ENCODE measurements at regions not wholly inside any gene's neighbourhood (a gene's known extent, or its start where the extent isn't known, plus 50 kb on each side); places are given as distances from the start of the nearest gene placed in this dataset.
"Not testable (repeated sequence)": the region's sequence is repeated elsewhere in the genome, so short reads cannot be mapped to it uniquely, and the experiment has no call there.

DNA sequence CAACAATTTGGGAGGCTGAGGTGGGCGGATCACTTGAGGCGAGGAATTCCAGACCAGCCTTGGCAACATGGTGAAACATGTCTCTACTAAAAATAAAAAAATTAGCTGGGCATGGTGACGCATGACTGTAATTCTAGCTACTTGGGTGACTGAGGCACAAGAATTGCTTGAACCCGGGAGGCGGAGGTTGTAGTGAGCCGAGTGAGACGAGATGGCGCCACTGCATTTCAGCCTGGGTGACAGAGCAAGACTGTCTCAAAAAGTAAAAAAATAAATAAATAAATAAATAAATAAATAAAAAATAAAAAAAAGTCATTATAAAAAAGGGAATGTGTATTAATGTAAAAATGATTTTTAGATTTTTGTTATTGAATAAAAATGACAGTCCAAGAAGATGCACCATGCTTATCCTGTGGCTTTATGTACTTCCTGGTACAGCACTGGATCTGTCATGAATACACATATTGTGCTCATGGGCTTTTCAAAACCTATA is 658.8 kb upstream of the LRRN3 start (continued):
- 0 out of 2 replicates have a peak, but pooled peaks have one; percentile 20 for TF ChIP-seq ZNF202 (tag by site-specific recombination; IDR thresholded peaks at IDR 0.05; ENCODE audit: borderline replicate concordance)
- no peak for TF ChIP-seq EGR2 (tag by site-specific recombination; IDR thresholded peaks at IDR 0.05; ENCODE audit: low read depth)

DNA sequence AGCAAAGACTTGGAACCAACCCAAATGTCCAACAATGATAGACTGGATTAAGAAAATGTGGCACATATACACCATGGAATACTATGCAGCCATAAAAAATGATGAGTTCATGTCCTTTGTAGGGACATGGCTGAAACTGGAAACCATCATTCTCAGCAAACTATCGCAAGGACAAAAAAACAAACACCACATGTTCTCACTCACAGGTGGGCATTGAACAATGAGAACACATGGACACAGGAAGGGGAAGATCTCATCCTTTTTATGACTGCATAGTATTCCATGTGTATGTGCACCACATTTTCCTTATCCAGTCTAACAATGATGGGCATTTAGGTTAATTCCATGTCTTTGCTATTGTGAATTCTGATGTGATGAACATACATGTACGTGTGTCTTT is 652.0 kb upstream of the LRRN3 start:
- H3K9me3 ChIP-seq (ENCODE audit: control insufficient read depth, insufficient read depth, low read depth, low read length); H3K4me1 ChIP-seq (ENCODE audit: control insufficient read depth, insufficient read depth, low read length); H3K27ac ChIP-seq (ENCODE audit: extremely low read depth, low read depth, low read length); H3K4me3 ChIP-seq (ENCODE audit: low read depth, low read length); CTCF ChIA-PET; H3K36me3 ChIP-seq (ENCODE audit: control insufficient read depth in 2 of 2, insufficient read depth in 1 of 2, low read length in 2 of 2); POLR2A ChIA-PET: not testable (repeated sequence)
- TF ChIP-seq, protein P1, sequence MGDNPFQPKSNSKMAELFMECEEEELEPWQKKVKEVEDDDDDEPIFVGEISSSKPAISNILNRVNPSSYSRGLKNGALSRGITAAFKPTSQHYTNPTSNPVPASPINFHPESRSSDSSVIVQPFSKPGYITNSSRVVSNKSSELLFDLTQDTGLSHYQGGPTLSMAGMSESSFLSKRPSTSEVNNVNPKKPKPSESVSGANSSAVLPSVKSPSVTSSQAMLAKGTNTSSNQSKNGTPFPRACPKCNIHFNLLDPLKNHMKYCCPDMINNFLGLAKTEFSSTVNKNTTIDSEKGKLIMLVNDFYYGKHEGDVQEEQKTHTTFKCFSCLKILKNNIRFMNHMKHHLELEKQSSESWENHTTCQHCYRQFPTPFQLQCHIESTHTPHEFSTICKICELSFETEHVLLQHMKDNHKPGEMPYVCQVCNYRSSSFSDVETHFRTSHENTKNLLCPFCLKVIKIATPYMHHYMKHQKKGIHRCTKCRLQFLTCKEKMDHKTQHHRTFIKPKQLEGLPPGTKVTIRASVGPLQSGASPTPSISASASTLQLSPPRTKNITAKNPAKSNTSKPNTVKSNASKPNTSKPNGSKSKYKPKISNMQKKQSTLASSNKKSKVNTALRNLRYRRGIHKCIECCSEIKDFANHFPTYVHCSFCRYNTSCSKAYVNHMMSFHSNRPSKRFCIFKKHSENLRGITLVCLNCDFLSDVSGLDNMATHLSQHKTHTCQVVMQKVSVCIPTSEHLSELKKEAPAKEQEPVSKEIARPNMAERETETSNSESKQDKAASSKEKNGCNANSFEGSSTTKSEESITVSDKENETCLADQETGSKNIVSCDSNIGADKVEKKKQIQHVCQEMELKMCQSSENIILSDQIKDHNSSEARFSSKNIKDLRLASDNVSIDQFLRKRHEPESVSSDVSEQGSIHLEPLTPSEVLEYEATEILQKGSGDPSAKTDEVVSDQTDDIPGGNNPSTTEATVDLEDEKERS (tag by site-specific recombination; IDR thresholded peaks at IDR 0.05) = peak; percentile 93
- TF ChIP-seq ZNF146 (tag by site-specific recombination; IDR thresholded peaks at IDR 0.05) = peak; percentile 79
- TF ChIP-seq, protein P2, sequence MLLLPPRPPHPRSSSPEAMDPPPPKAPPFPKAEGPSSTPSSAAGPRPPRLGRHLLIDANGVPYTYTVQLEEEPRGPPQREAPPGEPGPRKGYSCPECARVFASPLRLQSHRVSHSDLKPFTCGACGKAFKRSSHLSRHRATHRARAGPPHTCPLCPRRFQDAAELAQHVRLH (tag by site-specific recombination; IDR thresholded peaks at IDR 0.05) = peak; percentile 67; the same call in 1 of the 2 replicates

DNA sequence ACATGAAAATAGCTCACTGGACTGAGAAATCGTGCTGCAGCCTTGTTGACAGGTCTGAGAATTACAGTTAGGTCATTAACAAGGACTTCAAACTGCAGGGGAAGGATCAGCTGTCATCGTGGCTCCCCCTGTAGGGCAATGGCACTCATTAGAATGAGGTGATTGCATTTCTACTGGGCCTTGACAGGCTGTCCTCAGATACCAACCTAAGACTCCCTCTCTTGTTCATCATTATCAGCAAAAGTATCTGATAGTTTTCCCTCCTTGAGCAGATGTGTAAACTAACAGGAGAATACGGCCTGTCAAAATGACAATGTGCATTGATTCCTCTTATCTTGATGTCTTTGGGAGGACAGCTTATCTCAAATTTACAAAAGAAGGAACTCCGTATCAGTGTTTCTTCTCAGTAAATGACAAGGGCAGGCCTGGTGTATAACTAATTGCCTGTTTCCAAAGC is 648.5 kb upstream of the LRRN3 start:
- Histone ChIP-seq H3K36me3 (ENCODE audit: control insufficient read depth in 2 of 2, insufficient read depth in 1 of 2, low read length in 2 of 2) (no peaks in the 10 kb centered on the region), H3K27ac (ENCODE audit: extremely low read depth, low read depth, low read length) (no peak overlapping the region), H3K4me3 (ENCODE audit: low read depth, low read length) (no peak overlapping the region), H3K4me1 (ENCODE audit: control insufficient read depth, insufficient read depth, low read length) (no peaks in the 10 kb centered on the region), H3K9me3 (ENCODE audit: control insufficient read depth, insufficient read depth, low read depth, low read length) (no peaks in the 10 kb centered on the region)
- ChIA-PET CTCF (interaction anchor here (0.6 to 1.0 kb wide), 4 partner anchors 11 to 970 kb away, joined by 3 to 4 read pairs (median 3); no protein-coding TSS in a partner anchor), POLR2A (no interaction called here)
- TF ChIP-seq ZNF23 (tag by site-specific recombination; IDR thresholded peaks at IDR 0.05; ENCODE audit: borderline replicate concordance) = no peak
- TF ChIP-seq ZFP3 (tag by site-specific recombination; IDR thresholded peaks at IDR 0.05; ENCODE audit: low read depth) = no peak
- TF ChIP-seq, protein P3, sequence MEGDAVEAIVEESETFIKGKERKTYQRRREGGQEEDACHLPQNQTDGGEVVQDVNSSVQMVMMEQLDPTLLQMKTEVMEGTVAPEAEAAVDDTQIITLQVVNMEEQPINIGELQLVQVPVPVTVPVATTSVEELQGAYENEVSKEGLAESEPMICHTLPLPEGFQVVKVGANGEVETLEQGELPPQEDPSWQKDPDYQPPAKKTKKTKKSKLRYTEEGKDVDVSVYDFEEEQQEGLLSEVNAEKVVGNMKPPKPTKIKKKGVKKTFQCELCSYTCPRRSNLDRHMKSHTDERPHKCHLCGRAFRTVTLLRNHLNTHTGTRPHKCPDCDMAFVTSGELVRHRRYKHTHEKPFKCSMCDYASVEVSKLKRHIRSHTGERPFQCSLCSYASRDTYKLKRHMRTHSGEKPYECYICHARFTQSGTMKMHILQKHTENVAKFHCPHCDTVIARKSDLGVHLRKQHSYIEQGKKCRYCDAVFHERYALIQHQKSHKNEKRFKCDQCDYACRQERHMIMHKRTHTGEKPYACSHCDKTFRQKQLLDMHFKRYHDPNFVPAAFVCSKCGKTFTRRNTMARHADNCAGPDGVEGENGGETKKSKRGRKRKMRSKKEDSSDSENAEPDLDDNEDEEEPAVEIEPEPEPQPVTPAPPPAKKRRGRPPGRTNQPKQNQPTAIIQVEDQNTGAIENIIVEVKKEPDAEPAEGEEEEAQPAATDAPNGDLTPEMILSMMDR (tag by site-specific recombination; IDR thresholded peaks at IDR 0.05) = peak; percentile 10; the same call in 1 of the 2 replicates
- TF ChIP-seq ZNF214 (tag by site-specific recombination; IDR thresholded peaks at IDR 0.05; ENCODE audit: borderline replicate concordance) = no peak
- TF ChIP-seq, protein P4, sequence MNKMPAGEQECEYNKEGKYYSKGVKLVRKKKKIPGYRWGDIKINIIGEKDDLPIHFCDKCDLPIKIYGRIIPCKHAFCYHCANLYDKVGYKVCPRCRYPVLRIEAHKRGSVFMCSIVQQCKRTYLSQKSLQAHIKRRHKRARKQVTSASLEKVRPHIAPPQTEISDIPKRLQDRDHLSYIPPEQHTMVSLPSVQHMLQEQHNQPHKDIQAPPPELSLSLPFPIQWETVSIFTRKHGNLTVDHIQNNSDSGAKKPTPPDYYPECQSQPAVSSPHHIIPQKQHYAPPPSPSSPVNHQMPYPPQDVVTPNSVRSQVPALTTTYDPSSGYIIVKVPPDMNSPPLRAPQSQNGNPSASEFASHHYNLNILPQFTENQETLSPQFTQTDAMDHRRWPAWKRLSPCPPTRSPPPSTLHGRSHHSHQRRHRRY (tag by site-specific recombination; IDR thresholded peaks at IDR 0.05) = no peak
- TF ChIP-seq ZNF433 (tag by site-specific recombination; IDR thresholded peaks at IDR 0.05; ENCODE audit: low read depth) = no peak
- TF ChIP-seq, protein P5, sequence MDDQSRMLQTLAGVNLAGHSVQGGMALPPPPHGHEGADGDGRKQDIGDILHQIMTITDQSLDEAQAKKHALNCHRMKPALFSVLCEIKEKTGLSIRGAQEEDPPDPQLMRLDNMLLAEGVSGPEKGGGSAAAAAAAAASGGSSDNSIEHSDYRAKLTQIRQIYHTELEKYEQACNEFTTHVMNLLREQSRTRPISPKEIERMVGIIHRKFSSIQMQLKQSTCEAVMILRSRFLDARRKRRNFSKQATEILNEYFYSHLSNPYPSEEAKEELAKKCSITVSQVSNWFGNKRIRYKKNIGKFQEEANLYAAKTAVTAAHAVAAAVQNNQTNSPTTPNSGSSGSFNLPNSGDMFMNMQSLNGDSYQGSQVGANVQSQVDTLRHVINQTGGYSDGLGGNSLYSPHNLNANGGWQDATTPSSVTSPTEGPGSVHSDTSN (CRISPR knock-in tag; IDR thresholded peaks at IDR 0.05) = no peak
- TF ChIP-seq SP7 (tag by site-specific recombination; IDR thresholded peaks at IDR 0.05) = no peak
- TF ChIP-seq ZNF610 (tag by site-specific recombination; IDR thresholded peaks at IDR 0.05; ENCODE audit: borderline replicate concordance) = no peak
- peak; percentile 40 for TF ChIP-seq ZNF654 (tag by site-specific recombination; IDR thresholded peaks at IDR 0.05; ENCODE audit: low read depth)
